ENCODE measurements at regions not wholly inside any gene's neighbourhood (a gene's known extent, or its start where the extent isn't known, plus 50 kb on each side); places are given as distances from the start of the nearest gene placed in this dataset.

DNA sequence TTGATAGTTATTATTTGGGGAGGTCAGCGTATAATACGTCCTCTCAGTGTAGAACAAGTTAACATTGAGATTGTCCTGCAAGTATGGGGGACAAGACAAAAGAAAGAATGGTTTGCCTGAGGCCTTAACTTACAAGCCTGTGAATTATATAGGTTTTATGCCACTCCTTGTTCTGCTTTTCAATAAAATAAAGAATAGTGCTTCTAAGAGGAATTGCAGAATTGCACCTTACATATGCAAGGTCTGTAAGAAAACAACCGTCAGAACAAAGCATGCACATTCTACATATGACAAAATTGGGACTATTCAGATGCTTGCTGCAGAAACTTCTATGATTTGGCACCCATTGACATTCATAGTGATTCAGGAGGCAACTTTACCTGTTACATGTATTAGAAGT lies 785.0 kb downstream of the NR4A2 start:
- TF ChIP-seq, protein P1, sequence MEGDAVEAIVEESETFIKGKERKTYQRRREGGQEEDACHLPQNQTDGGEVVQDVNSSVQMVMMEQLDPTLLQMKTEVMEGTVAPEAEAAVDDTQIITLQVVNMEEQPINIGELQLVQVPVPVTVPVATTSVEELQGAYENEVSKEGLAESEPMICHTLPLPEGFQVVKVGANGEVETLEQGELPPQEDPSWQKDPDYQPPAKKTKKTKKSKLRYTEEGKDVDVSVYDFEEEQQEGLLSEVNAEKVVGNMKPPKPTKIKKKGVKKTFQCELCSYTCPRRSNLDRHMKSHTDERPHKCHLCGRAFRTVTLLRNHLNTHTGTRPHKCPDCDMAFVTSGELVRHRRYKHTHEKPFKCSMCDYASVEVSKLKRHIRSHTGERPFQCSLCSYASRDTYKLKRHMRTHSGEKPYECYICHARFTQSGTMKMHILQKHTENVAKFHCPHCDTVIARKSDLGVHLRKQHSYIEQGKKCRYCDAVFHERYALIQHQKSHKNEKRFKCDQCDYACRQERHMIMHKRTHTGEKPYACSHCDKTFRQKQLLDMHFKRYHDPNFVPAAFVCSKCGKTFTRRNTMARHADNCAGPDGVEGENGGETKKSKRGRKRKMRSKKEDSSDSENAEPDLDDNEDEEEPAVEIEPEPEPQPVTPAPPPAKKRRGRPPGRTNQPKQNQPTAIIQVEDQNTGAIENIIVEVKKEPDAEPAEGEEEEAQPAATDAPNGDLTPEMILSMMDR (IDR thresholded peaks at IDR 0.05 in 4 of 5, conservative IDR thresholded peaks at IDR 0.05 in 1 of 5): no peak
- no peak for TF ChIP-seq POLR2A (IDR thresholded peaks at IDR 0.05)
